Cardiac muscle cell (in vitro differentiated cells and primary cell): ENCODE measurements at regions not wholly inside any gene's neighbourhood (a gene's known extent, or its start where the extent isn't known, plus 50 kb on each side); places are given as distances from the start of the nearest gene placed in this dataset.

Experiments
- DNase-seq, 2 donors: peaks; one replicate each; pipeline versions ENCODE4 v3.0.0 to v3.0.0-alpha.2; 2010 to 2017; ENCODE audit warnings: low read depth in 1 of 2, low spot score in 1 of 2
- H3K27ac ChIP-seq: fragments of 200-600 bp; sonication (generic); 2 replicates; pipeline ENCODE4 v1.5.1; 2016
- H3K27me3 ChIP-seq: fragments of 200-600 bp; sonication (generic); 2 replicates; pipeline ENCODE4 v1.6.0; 2016; ENCODE audit warnings: control low read depth
- H3K36me3 ChIP-seq: fragments of 200-600 bp; sonication (generic); 2 replicates; pipeline ENCODE4 v1.5.1; 2016; ENCODE audit warnings: control low read depth
- H3K4me1 ChIP-seq: fragments of 200-600 bp; sonication (generic); 2 replicates; pipeline ENCODE4 v1.8.1; 2017; ENCODE audit warnings: low read depth, mild to moderate bottlenecking, mixed run types
- H3K4me3 ChIP-seq: fragments of 200-600 bp; sonication (generic); 2 replicates; pipeline ENCODE4 v1.5.1; 2016; ENCODE audit warnings: mild to moderate bottlenecking
- H3K9me3 ChIP-seq: fragments of 200-600 bp; sonication (generic); 2 replicates; pipeline ENCODE4 v1.5.1; 2017; ENCODE audit warnings: low read depth, mild to moderate bottlenecking, control low read depth
- CTCF ChIP-seq: IDR thresholded peaks from 2 replicates; pipeline ENCODE4 v1.5.1; 2012; ENCODE audit warnings: low read depth, mild to moderate bottlenecking, low read length

GRCh38 chr2:114040826-114041225 is 150.9 kb downstream of the ACTR3 start:
- no peak for TF ChIP-seq CTCF
- H3K27me3 ChIP-seq = no peaks in the 10 kb centered on the region
- H3K4me3 ChIP-seq = no peak overlapping the region
- H3K4me1 ChIP-seq = no peaks in the 10 kb centered on the region
- H3K27ac ChIP-seq = no peak overlapping the region
- no peaks in the 10 kb centered on the region for H3K9me3 ChIP-seq
- no peaks in the 10 kb centered on the region for H3K36me3 ChIP-seq
- no peak for DNase-seq

GRCh38 chr2:114044985-114045384 is 155.1 kb downstream of the ACTR3 start:
- Histone ChIP-seq H3K4me1 (no peaks in the 10 kb centered on the region), H3K27me3 (no peaks in the 10 kb centered on the region), H3K4me3 (no peak overlapping the region), H3K36me3 (no peaks in the 10 kb centered on the region), H3K9me3 (no peaks in the 10 kb centered on the region), H3K27ac (no peak overlapping the region)
- TF ChIP-seq CTCF = no peak
- no peak for DNase-seq

DNA sequence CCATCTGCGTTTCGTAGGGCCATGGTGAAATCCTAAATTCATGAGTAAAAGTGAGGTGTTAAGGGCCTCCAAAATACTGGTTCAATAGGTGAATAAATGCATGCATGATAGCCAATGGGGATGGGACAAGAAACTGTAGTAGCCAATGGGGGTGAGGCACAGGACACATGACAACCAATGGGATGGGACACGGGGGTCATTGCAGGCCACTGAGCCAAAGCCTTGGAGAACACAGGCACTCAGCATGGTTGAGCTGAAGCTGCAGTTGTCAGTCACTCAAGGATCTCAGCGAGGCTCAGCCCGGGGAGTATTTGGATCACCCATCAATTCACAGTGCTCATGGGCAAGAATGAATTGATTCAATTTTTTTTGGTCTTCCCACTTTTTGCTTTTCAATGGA is 156.5 kb downstream of the ACTR3 start:
- H3K36me3 ChIP-seq = no peaks in the 10 kb centered on the region
- no peaks in the 10 kb centered on the region for H3K9me3 ChIP-seq
- no peaks in the 10 kb centered on the region for H3K27me3 ChIP-seq
- no peak for TF ChIP-seq CTCF
- no peak overlapping the region for H3K27ac ChIP-seq
- DNase-seq = no peak
- no peak overlapping the region for H3K4me3 ChIP-seq
- H3K4me1 ChIP-seq = no peaks in the 10 kb centered on the region

- DNase-seq = no peak
These were observed 157.1 kb downstream of the ACTR3 start for GRCh38 chr2:114046866-114047435.

GRCh38 chr2:114049280-114049679 is 159.4 kb downstream of the ACTR3 start:
- Histone ChIP-seq H3K4me1 (no peaks in the 10 kb centered on the region), H3K27ac (no peak overlapping the region)
- TF ChIP-seq CTCF = no peak

More at GRCh38 chr2:114046866-114047435, 157.1 kb downstream of the ACTR3 start:
- Histone ChIP-seq H3K4me1 (no peaks in the 10 kb centered on the region), H3K36me3 (no peaks in the 10 kb centered on the region), H3K9me3 (no peaks in the 10 kb centered on the region), H3K4me3 (no peak overlapping the region), H3K27me3 (no peaks in the 10 kb centered on the region), H3K27ac (no peak overlapping the region)
- no peak for TF ChIP-seq CTCF

GRCh38 chr2:114049826-114050225 is 159.9 kb downstream of the ACTR3 start:
- H3K36me3 ChIP-seq = no peaks in the 10 kb centered on the region
- H3K4me1 ChIP-seq = no peaks in the 10 kb centered on the region
- H3K9me3 ChIP-seq = no peaks in the 10 kb centered on the region
- no peak overlapping the region for H3K27ac ChIP-seq
- H3K27me3 ChIP-seq = no peaks in the 10 kb centered on the region
- H3K4me3 ChIP-seq = no peak overlapping the region
- no peak for TF ChIP-seq CTCF
- no peak for DNase-seq

More at GRCh38 chr2:114049280-114049679, 159.4 kb downstream of the ACTR3 start:
- DNase-seq = no peak
- Histone ChIP-seq H3K4me3 (no peak overlapping the region), H3K36me3 (no peaks in the 10 kb centered on the region), H3K27me3 (no peaks in the 10 kb centered on the region), H3K9me3 (no peaks in the 10 kb centered on the region)
